ENCODE measurements at regions not wholly inside any gene's neighbourhood (a gene's known extent, or its start where the extent isn't known, plus 50 kb on each side); places are given as distances from the start of the nearest gene placed in this dataset.
"Not testable (repeated sequence)": the region's sequence is repeated elsewhere in the genome, so short reads cannot be mapped to it uniquely, and the experiment has no call there.

- TF ChIP-seq CTCF (IDR thresholded peaks at IDR 0.05; ENCODE audit: borderline replicate concordance, control extremely low read depth, extremely low read depth, insufficient read depth, missing control alignments) = no peak
- DNase-seq (ENCODE audit: low spot score) = no peak
- in situ Hi-C loops (cut with MboI; ENCODE audit: low sequenced_read_pairs, unreplicated experiment) = no loop called here
Measured at GRCh38 chr13:103487841-103488240, 421.6 kb upstream of the SLC10A2 start.

- in situ Hi-C loops (cut with MboI; ENCODE audit: low sequenced_read_pairs, unreplicated experiment) = no loop called here
- no peak for TF ChIP-seq CTCF (IDR thresholded peaks at IDR 0.05; ENCODE audit: borderline replicate concordance, control extremely low read depth, extremely low read depth, insufficient read depth, missing control alignments)
- DNase-seq (ENCODE audit: low spot score) = no peak
Measured at GRCh38 chr13:103473081-103473480, 406.9 kb upstream of the SLC10A2 start.

GRCh38 chr13:103471896-103472295, 405.7 kb upstream of the SLC10A2 start:
- no peak for TF ChIP-seq CTCF (IDR thresholded peaks at IDR 0.05; ENCODE audit: borderline replicate concordance, control extremely low read depth, extremely low read depth, insufficient read depth, missing control alignments)
- in situ Hi-C loops (cut with MboI; ENCODE audit: low sequenced_read_pairs, unreplicated experiment) = no loop called here
- no peak for DNase-seq (ENCODE audit: low spot score)

- DNase-seq (ENCODE audit: low spot score) = no peak
- no peak for TF ChIP-seq CTCF (IDR thresholded peaks at IDR 0.05; ENCODE audit: borderline replicate concordance, control extremely low read depth, extremely low read depth, insufficient read depth, missing control alignments)
- in situ Hi-C loops (cut with MboI; ENCODE audit: low sequenced_read_pairs, unreplicated experiment) = no loop called here
Measured at GRCh38 chr13:103469771-103470170, 403.6 kb upstream of the SLC10A2 start.

GRCh38 chr13:103466761-103467160, 400.5 kb upstream of the SLC10A2 start:
- DNase-seq (ENCODE audit: low spot score) = no peak
- in situ Hi-C loops (cut with MboI; ENCODE audit: low sequenced_read_pairs, unreplicated experiment) = no loop called here
- no peak for TF ChIP-seq CTCF (IDR thresholded peaks at IDR 0.05; ENCODE audit: borderline replicate concordance, control extremely low read depth, extremely low read depth, insufficient read depth, missing control alignments)

- in situ Hi-C loops (cut with MboI; ENCODE audit: low sequenced_read_pairs, unreplicated experiment) = not testable (repeated sequence)
Measured at GRCh38 chr13:103460246-103460645, 394.0 kb upstream of the SLC10A2 start.

GRCh38 chr13:103457050-103457449, 390.8 kb upstream of the SLC10A2 start:
- DNase-seq (ENCODE audit: low spot score); in situ Hi-C loops (cut with MboI; ENCODE audit: low sequenced_read_pairs, unreplicated experiment): not testable (repeated sequence)

More at GRCh38 chr13:103460246-103460645, 394.0 kb upstream of the SLC10A2 start:
- not testable (repeated sequence) for DNase-seq (ENCODE audit: low spot score)

- no peak for TF ChIP-seq CTCF (IDR thresholded peaks at IDR 0.05; ENCODE audit: borderline replicate concordance, control extremely low read depth, extremely low read depth, insufficient read depth, missing control alignments)
- in situ Hi-C loops (cut with MboI; ENCODE audit: low sequenced_read_pairs, unreplicated experiment) = no loop called here
- DNase-seq (ENCODE audit: low spot score) = no peak
Measured at GRCh38 chr13:103451656-103452055, 385.4 kb upstream of the SLC10A2 start.

All from GM13976 (cell line).